Ishikawa (cell line): ENCODE measurements at regions not wholly inside any gene's neighbourhood (a gene's known extent, or its start where the extent isn't known, plus 50 kb on each side); places are given as distances from the start of the nearest gene placed in this dataset.

Experiments used
- CEBPB ChIP-seq: IDR thresholded peaks from 2 replicates; pipeline ENCODE4 v1.6.1; 2012
- CREB1 ChIP-seq: IDR thresholded peaks from 2 replicates; pipeline ENCODE4 v1.6.1; 2012; ENCODE audit warnings: low read depth
- EGR1 ChIP-seq: IDR thresholded peaks from 2 replicates; pipeline ENCODE4 v1.6.1; 2012
- EP300 ChIP-seq: IDR thresholded peaks from 2 replicates; pipeline ENCODE4 v1.6.1; 2012; ENCODE audit warnings: borderline replicate concordance
- FOXM1 ChIP-seq: IDR thresholded peaks from 2 replicates; pipeline ENCODE4 v1.6.1; 2012; ENCODE audit warnings: low read depth, borderline replicate concordance
- NFIC ChIP-seq: IDR thresholded peaks from 2 replicates; pipeline ENCODE4 v1.6.1; 2012
- RAD21 ChIP-seq: IDR thresholded peaks from 2 replicates; pipeline ENCODE4 v1.6.1; 2012; ENCODE audit warnings: low read depth
- TAF1 ChIP-seq: IDR thresholded peaks from 2 replicates; pipeline ENCODE4 v1.6.1; 2012; ENCODE audit warnings: low read depth, mild to moderate bottlenecking
- TCF12 ChIP-seq: IDR thresholded peaks from 2 replicates; pipeline ENCODE4 v1.6.1; 2012; ENCODE audit warnings: low read depth
- TEAD4 ChIP-seq: IDR thresholded peaks from 2 replicates; pipeline ENCODE4 v1.6.1; 2012
- YY1 ChIP-seq: IDR thresholded peaks from 2 replicates; pipeline ENCODE4 v1.6.1; 2012; ENCODE audit warnings: low read depth
- ZBTB7A ChIP-seq: IDR thresholded peaks from 2 replicates; pipeline ENCODE4 v1.6.1; 2012; ENCODE audit warnings: low read depth
- TF ChIP-seq, protein P1 (sequence below): IDR thresholded peaks from 2 replicates; pipeline ENCODE4 v1.6.1; 2012; ENCODE audit warnings: low read depth, mild to moderate bottlenecking
- TF ChIP-seq, protein P2 (sequence below): IDR thresholded peaks from 2 replicates; pipeline ENCODE4 v1.6.1; 2012
- TF ChIP-seq, protein P3 (sequence below): IDR thresholded peaks from 2 replicates; pipeline ENCODE4 v1.6.1; 2012

DNA sequence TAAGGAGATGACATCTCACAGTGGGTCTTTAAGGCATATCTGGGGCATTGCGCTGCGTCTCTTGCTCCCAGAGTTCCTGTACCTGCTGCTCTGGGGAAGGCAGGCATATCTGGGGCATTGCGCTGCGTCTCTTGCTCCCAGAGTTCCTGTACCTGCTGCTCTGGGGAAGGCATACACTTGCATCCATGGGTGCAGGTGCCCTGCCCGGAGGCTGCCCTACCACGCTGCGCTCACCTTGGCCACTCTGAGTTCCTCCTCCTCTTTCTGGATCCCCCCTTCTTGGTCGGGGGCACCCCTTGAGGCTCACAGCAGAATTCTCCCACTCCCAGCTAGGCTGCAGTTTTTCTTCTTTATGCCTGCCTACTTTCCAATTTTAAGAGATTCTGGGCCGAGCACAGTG lies 60.9 kb upstream of the TMTC4 start:
- TF ChIP-seq FOXM1 (no peak), CEBPB (no peak), EGR1 (no peak), TAF1 (no peak), TEAD4 (no peak), ZBTB7A (no peak), YY1 (no peak), TCF12 (no peak), EP300 (no peak), NFIC (no peak), RAD21 (no peak), CREB1 (no peak)
- TF ChIP-seq, protein P1, sequence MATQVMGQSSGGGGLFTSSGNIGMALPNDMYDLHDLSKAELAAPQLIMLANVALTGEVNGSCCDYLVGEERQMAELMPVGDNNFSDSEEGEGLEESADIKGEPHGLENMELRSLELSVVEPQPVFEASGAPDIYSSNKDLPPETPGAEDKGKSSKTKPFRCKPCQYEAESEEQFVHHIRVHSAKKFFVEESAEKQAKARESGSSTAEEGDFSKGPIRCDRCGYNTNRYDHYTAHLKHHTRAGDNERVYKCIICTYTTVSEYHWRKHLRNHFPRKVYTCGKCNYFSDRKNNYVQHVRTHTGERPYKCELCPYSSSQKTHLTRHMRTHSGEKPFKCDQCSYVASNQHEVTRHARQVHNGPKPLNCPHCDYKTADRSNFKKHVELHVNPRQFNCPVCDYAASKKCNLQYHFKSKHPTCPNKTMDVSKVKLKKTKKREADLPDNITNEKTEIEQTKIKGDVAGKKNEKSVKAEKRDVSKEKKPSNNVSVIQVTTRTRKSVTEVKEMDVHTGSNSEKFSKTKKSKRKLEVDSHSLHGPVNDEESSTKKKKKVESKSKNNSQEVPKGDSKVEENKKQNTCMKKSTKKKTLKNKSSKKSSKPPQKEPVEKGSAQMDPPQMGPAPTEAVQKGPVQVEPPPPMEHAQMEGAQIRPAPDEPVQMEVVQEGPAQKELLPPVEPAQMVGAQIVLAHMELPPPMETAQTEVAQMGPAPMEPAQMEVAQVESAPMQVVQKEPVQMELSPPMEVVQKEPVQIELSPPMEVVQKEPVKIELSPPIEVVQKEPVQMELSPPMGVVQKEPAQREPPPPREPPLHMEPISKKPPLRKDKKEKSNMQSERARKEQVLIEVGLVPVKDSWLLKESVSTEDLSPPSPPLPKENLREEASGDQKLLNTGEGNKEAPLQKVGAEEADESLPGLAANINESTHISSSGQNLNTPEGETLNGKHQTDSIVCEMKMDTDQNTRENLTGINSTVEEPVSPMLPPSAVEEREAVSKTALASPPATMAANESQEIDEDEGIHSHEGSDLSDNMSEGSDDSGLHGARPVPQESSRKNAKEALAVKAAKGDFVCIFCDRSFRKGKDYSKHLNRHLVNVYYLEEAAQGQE: no peak
- TF ChIP-seq, protein P2, sequence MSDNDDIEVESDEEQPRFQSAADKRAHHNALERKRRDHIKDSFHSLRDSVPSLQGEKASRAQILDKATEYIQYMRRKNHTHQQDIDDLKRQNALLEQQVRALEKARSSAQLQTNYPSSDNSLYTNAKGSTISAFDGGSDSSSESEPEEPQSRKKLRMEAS: no peak
- TF ChIP-seq, protein P3, sequence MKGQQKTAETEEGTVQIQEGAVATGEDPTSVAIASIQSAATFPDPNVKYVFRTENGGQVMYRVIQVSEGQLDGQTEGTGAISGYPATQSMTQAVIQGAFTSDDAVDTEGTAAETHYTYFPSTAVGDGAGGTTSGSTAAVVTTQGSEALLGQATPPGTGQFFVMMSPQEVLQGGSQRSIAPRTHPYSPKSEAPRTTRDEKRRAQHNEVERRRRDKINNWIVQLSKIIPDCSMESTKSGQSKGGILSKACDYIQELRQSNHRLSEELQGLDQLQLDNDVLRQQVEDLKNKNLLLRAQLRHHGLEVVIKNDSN: no peak

DNA sequence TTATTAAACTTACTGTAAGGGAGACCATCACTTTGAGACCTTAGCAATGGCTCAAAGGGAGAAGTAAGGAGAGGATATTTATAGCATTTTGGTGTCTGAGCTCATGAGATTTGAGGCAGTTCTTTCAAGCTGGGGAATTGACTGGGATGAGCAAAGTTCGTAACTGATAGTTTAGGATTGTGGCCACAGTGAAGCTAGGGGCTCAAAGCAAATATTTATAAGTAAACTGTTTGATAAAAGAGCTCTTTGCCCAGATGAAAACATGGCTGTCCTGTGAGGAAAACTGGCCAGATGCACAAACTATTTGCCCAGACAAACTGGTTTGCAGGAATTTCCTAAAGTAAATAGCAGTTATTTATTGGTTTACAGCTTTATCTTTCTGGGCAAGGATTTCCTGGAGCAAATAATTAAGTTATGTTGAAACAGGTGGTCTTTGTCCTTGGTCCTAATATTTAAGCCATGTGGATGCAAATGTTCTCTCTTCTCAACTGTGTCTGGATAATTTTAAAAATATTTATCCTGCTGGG lies 59.7 kb upstream of the TMTC4 start:
- no peak for TF ChIP-seq NFIC
- TF ChIP-seq, protein P3: no peak
- TF ChIP-seq EGR1: no peak
- no peak for TF ChIP-seq RAD21
- TF ChIP-seq TAF1: no peak
- TF ChIP-seq, protein P2: no peak
- no peak for TF ChIP-seq FOXM1
- no peak for TF ChIP-seq CREB1
- TF ChIP-seq TCF12: no peak
- no peak for TF ChIP-seq EP300
- TF ChIP-seq TEAD4: no peak
- no peak for TF ChIP-seq YY1
- no peak for TF ChIP-seq CEBPB
- TF ChIP-seq, protein P1: no peak
- no peak for TF ChIP-seq ZBTB7A

DNA sequence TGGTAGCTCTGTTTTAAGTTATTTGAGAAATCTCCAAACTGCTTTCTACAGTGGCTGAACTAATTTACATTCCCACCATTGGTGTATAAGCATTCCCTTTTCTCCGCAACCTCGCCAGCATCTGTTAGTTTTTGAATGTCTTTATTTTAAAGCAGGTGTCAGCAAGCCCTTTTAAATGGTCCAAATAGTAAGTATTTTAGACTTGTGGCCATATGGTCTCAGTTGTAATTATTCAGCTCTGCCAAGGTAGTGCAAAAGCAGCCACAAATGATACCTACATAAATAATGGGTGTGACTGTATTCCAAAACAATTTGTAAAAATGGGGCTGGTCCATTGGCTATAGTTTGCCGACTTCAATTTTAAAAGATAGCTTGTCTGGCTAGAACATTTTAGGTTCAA lies 58.7 kb upstream of the TMTC4 start:
- no peak for TF ChIP-seq EGR1
- TF ChIP-seq, protein P3: no peak
- TF ChIP-seq RAD21: no peak
- TF ChIP-seq EP300: no peak
- TF ChIP-seq FOXM1: no peak
- no peak for TF ChIP-seq TEAD4
- no peak for TF ChIP-seq NFIC

DNA sequence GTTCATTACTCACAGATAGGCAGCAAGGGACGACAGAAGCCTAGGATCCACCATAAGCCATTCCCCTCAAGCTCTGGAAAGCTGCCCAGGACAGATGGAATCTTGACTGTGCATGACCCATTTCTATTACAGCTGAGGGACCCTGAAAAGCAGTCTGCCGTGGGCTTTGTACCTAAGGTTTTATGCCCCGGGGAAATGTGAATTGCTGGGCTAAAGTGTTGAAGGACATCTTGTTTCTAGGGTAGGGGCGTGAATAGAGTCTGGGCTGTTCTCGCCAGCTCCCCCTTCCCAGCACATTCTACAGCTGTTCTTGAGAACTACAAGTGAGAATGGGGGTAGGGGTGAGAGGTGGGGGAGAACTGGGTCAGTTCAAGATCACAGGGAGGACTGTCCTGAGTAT lies 53.6 kb upstream of the TMTC4 start:
- TF ChIP-seq TCF12 (no peak), RAD21 (no peak), TEAD4 (no peak), CEBPB (no peak), CREB1 (no peak), FOXM1 (no peak), EP300 (no peak), YY1 (no peak), TAF1 (no peak)
- TF ChIP-seq, protein P1: no peak
- TF ChIP-seq, protein P2: no peak
- TF ChIP-seq, protein P3: no peak
